A673 (cell line): ENCODE measurements at regions not wholly inside any gene's neighbourhood (a gene's known extent, or its start where the extent isn't known, plus 50 kb on each side); places are given as distances from the start of the nearest gene placed in this dataset.
"Not testable (repeated sequence)": the region's sequence is repeated elsewhere in the genome, so short reads cannot be mapped to it uniquely, and the experiment has no call there.

Experiments
- EZH2 ChIP-seq: fragments of 200-600 bp; sonication (generic); IDR thresholded peaks from 2 replicates; pipeline ENCODE4 v1.6.1; 2017; ENCODE audit warnings: borderline replicate concordance, low read depth, mild to moderate bottlenecking, mixed read lengths, antibody characterized with exemption, low read length; ENCODE audit not compliant: poor library complexity, severe bottlenecking
- TF ChIP-seq, protein P1 (sequence below): fragments of 300-800, 200-600 bp; sonication (generic); conservative IDR thresholded peaks from 2 replicates; pipeline ENCODE4 v1.5.1; 2017; ENCODE audit warnings: low read depth, mild to moderate bottlenecking, antibody characterized with exemption, low read length, moderate library complexity, mixed read lengths

DNA sequence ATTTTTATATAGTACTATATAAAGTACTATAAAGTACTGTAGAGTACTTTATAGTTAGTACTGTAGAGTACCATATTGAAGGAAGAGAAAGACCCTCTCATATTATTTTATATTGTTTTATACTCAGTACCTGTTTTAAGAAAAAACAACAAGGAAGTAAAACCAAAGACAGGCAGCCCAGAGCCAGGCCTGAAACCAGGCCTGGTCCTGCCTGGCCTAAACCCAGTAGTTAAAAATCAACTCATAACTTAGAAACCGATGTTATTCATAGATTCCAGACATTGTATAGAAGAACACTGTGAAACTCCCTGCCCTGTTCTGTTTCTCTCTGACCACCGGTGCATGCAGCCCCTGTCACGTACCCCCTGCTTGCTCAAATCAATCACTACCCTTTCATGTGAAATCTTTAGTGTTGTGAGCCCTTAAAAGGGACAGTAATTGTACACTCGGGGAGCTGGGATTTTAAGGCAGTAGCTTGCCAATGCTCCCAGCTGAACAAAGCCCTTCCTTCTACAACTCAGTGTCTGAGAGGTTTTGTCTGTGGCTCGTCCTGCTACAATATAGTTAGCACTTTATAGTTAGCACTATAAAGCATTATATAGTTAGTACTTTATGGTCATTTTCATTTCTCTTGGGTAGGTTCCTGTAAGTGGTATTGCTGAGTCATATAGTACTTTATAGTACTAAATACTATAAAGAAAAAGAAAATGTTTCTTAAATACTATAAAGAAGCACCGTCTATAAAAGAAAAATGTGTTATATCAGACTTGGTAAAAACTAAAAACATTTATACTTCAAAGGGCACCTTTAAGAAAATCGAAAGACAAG, 940.6 kb upstream of the ACO1 start:
- TF ChIP-seq, protein P1, sequence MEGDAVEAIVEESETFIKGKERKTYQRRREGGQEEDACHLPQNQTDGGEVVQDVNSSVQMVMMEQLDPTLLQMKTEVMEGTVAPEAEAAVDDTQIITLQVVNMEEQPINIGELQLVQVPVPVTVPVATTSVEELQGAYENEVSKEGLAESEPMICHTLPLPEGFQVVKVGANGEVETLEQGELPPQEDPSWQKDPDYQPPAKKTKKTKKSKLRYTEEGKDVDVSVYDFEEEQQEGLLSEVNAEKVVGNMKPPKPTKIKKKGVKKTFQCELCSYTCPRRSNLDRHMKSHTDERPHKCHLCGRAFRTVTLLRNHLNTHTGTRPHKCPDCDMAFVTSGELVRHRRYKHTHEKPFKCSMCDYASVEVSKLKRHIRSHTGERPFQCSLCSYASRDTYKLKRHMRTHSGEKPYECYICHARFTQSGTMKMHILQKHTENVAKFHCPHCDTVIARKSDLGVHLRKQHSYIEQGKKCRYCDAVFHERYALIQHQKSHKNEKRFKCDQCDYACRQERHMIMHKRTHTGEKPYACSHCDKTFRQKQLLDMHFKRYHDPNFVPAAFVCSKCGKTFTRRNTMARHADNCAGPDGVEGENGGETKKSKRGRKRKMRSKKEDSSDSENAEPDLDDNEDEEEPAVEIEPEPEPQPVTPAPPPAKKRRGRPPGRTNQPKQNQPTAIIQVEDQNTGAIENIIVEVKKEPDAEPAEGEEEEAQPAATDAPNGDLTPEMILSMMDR: not testable (repeated sequence)
- not testable (repeated sequence) for TF ChIP-seq EZH2
